RWPE2 (cell line): ENCODE measurements at regions not wholly inside any gene's neighbourhood (a gene's known extent, or its start where the extent isn't known, plus 50 kb on each side); places are given as distances from the start of the nearest gene placed in this dataset.

Source experiments
- ATAC-seq: fragments of 200-7000 bp; cut with Tn5 transposase; 3 replicates; pipeline ENCODE4 v1.9.1; 2021; ENCODE audit warnings: low read depth
- DNase-seq: peaks from one replicate; pipeline ENCODE4 v3.0.0-alpha.2; 2020; ENCODE audit warnings: low spot score
- H3K27ac ChIP-seq: fragments of 450-650 bp; 2 replicates; pipeline ENCODE4 v1.5.1; 2017; ENCODE audit warnings: mild to moderate bottlenecking; ENCODE audit not compliant: poor library complexity, severe bottlenecking
- H3K27me3 ChIP-seq: fragments of 250-450 bp; sonication (Bioruptor Pico); 2 replicates; pipeline ENCODE4 v1.5.1; 2021; ENCODE audit warnings: mild to moderate bottlenecking, moderate library complexity; ENCODE audit not compliant: insufficient read depth, poor library complexity, severe bottlenecking
- H3K36me3 ChIP-seq: fragments of 250-450 bp; sonication (Bioruptor Pico); 2 replicates; pipeline ENCODE4 v1.5.1; 2020; ENCODE audit warnings: low read depth, mild to moderate bottlenecking, moderate library complexity
- H3K4me1 ChIP-seq: fragments of 250-450 bp; sonication (Bioruptor Pico); 2 replicates; pipeline ENCODE4 v1.5.1; 2021; ENCODE audit warnings: mild to moderate bottlenecking, moderate library complexity; ENCODE audit not compliant: insufficient read depth, poor library complexity, severe bottlenecking
- H3K4me3 ChIP-seq: fragments of 250-450 bp; sonication (Bioruptor Pico); 2 replicates; pipeline ENCODE4 v1.5.1; 2021; ENCODE audit warnings: mild to moderate bottlenecking, moderate library complexity; ENCODE audit not compliant: severe bottlenecking
- H3K9me3 ChIP-seq: fragments of 250-450 bp; sonication (Bioruptor Pico); 2 replicates; pipeline ENCODE4 v1.5.1; 2021; ENCODE audit warnings: mild to moderate bottlenecking, moderate library complexity; ENCODE audit not compliant: severe bottlenecking
- TF ChIP-seq, protein P1 (sequence below): fragments of 450-650 bp; IDR thresholded peaks from one replicate; pipeline ENCODE4 v1.5.1; 2017; ENCODE audit warnings: mild to moderate bottlenecking, moderate library complexity; ENCODE audit not compliant: poor library complexity, severe bottlenecking

DNA sequence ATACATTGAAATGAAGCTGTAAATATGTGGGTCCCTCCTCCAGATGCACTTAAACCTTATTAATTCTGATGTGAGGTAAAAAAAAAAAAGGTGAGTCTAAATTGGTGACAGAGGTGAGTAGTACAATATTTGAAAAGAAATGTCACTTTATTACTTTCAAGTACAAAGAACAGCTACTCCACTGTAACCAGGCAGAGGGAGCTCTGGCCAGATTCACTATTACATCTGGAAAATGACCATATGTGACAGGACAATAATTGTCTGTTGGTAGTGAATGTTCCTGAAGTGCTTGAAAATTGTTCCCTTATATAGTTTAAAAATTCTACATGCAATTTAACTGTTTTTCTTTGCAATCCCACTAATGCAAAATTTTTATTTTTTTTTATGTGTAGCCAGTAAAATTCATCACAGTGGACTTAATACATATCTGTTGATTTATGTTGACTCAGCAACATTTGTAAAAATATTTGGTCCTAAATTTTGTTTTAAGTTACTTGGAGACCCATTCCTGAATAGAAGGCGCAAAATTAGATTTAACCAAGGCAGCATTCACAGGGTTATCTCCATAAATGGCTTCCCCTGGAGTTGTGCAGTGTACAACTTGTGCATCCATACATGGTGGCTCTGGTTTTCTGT is 231.9 kb upstream of the TBC1D5 start:
- TF ChIP-seq, protein P1, sequence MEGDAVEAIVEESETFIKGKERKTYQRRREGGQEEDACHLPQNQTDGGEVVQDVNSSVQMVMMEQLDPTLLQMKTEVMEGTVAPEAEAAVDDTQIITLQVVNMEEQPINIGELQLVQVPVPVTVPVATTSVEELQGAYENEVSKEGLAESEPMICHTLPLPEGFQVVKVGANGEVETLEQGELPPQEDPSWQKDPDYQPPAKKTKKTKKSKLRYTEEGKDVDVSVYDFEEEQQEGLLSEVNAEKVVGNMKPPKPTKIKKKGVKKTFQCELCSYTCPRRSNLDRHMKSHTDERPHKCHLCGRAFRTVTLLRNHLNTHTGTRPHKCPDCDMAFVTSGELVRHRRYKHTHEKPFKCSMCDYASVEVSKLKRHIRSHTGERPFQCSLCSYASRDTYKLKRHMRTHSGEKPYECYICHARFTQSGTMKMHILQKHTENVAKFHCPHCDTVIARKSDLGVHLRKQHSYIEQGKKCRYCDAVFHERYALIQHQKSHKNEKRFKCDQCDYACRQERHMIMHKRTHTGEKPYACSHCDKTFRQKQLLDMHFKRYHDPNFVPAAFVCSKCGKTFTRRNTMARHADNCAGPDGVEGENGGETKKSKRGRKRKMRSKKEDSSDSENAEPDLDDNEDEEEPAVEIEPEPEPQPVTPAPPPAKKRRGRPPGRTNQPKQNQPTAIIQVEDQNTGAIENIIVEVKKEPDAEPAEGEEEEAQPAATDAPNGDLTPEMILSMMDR = peak; percentile 33
- H3K9me3 ChIP-seq = no peaks in the 10 kb centered on the region
- no peak overlapping the region for H3K4me3 ChIP-seq
- no peak for ATAC-seq
- no peaks in the 10 kb centered on the region for H3K27me3 ChIP-seq
- H3K36me3 ChIP-seq = no peaks in the 10 kb centered on the region
- no peak overlapping the region for H3K27ac ChIP-seq
- no peak for DNase-seq
- H3K4me1 ChIP-seq = no peaks in the 10 kb centered on the region

DNA sequence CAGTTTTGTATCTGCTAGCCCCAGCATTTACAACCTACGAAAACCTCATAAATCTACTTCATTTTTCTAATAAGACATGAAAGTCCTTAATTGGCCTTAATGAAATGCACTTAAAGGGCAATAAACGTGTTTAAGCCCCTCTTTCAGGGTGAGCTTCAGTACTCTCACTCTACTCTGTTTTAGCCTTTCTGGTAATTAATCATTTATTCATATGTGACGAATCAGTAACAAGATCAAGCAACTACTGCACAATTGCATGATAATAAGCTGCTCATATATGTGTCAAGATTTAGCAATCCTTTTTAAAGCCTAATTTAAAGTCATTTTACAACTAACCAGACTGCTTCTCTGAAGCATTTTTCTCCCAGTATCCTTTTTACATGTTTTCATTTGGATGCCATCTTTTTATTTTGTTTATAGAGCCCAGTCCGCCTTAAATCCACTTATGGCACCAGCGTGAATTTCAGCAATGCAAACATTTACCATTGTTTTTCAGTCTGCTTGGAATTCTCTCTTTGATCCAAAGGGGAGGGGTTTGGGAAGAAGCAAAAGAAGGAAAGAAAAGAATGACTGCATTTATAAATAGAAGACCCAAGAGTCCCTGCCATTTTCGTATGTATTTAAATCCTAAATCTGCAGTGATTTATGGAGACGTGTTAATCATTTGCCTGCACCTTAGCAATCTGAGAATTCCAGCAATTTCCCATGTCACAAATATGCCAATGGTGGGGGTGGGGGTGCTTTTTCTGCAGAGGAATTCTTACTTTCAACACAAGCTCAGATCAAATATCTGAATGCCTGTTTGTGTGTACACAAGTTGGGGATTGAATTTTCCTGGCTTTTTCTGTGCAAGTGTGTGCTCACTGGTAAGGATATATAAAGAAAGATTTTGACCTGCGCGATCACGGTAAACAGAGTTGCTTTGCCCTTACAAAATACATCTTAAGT is 230.8 kb upstream of the TBC1D5 start:
- ATAC-seq = no peak
- H3K9me3 ChIP-seq = no peaks in the 10 kb centered on the region

DNA sequence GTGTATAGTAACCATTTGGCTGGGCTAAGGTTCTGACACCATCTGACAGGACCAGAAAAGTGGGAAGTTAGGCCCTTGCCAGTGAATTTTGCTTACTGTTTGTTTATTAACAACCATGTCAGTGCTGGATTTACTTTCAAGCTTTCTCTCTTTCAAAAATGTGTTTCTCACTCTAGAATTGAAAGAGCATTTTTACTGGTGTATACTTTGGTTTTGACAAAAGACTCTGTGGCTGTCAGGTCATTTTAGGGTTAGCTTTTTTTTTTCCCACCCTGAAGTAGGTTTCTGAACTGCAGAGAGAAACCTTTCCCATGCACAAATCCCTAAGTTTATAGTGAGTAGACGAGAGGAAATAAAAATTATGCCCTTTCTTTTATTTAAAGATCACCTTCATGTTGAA is 230.0 kb upstream of the TBC1D5 start:
- H3K4me3 ChIP-seq = no peak overlapping the region
- no peaks in the 10 kb centered on the region for H3K27me3 ChIP-seq
- DNase-seq (no peak), ATAC-seq (no peak)
- no peak overlapping the region for H3K27ac ChIP-seq
- H3K4me1 ChIP-seq = no peaks in the 10 kb centered on the region
- TF ChIP-seq, protein P1 = no peak
- no peaks in the 10 kb centered on the region for H3K36me3 ChIP-seq
- no peaks in the 10 kb centered on the region for H3K9me3 ChIP-seq

More for the DNA sequence above, 230.8 kb upstream of the TBC1D5 start:
- Histone ChIP-seq H3K27me3 (no peaks in the 10 kb centered on the region), H3K27ac (no peak overlapping the region), H3K4me3 (no peak overlapping the region), H3K36me3 (no peaks in the 10 kb centered on the region), H3K4me1 (no peaks in the 10 kb centered on the region)
- no peak for DNase-seq
- TF ChIP-seq, protein P1 = no peak

DNA sequence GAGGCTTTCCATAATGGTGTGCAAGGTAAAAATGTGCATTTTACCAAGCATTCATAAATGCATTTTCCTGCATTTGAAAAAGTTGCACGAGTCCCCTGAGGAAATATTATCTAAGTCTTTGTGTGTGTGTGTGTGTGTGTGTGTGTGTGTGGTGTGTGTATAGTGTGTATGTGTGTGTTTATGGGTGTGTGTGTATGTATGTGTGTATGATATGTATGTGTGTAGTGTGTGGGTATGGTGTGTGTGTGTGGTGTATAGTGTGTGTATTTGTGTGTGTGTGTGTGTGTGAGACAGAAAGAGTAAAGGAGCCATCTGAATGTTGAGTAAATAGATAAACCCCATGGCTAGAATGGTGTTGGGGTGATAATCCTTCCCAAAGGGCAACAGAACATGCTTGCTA is 229.6 kb upstream of the TBC1D5 start:
- Histone ChIP-seq H3K4me1 (no peaks in the 10 kb centered on the region), H3K36me3 (no peaks in the 10 kb centered on the region), H3K4me3 (no peak overlapping the region), H3K27me3 (no peaks in the 10 kb centered on the region), H3K27ac (no peak overlapping the region), H3K9me3 (no peaks in the 10 kb centered on the region)
- TF ChIP-seq, protein P1 = no peak
- ATAC-seq = no peak
- DNase-seq = no peak
